Epithelial cell of proximal tubule (primary cell): ENCODE measurements at regions not wholly inside any gene's neighbourhood (a gene's known extent, or its start where the extent isn't known, plus 50 kb on each side); places are given as distances from the start of the nearest gene placed in this dataset.
"Not testable (repeated sequence)": the region's sequence is repeated elsewhere in the genome, so short reads cannot be mapped to it uniquely, and the experiment has no call there.

Source experiments
- DNase-seq: peaks from one replicate; pipeline ENCODE4 v3.0.0-alpha.2; 2011; ENCODE audit warnings: low read depth
- H3K4me3 ChIP-seq: 2 replicates; pipeline ENCODE4 v1.5.1; 2011; ENCODE audit warnings: low read depth, mild to moderate bottlenecking, low read length
- CTCF ChIP-seq: conservative IDR thresholded peaks from 2 replicates; pipeline ENCODE4 v1.5.1; 2012; ENCODE audit warnings: low read depth, mild to moderate bottlenecking, low read length

DNA sequence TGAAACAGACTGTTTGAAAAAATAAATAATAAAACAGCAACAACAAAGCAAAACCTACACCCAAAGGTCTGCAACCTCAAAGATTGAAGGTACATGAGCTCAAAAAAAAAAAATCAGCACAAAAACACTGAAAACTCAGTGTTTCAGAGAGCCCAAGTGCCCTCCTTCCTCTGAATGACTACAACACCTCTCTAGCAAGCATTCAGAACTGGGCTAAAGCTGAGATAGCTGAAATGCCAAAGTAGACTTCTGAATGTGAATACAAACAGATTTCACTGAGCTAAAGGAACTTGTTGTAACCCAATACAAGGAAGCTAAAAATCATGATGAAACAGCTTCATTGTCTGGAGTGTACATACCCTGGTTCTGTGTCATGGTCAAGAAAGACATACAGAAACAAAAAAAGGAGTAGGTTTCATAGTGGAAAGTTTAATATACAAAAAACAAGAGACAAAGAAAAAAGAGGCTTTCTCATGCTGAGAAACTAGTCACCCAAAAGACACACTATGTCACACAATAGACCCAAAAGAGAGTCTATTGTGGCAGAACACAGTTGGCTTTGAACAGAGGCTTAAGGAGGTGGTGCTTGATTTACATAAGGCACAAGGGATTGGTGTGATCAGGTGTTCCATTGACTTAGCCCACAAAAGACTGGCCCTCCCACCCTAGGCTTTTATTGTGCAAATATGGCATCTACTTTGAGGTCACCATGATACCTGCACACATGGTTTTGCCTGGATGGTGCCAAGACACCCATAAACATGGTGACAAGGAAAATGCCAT lies 316.6 kb downstream of the KDM5D start:
- no peak for TF ChIP-seq CTCF
- H3K4me3 ChIP-seq = no peak overlapping the region
- DNase-seq = no peak

GRCh38 chrY:19427191-19427590 lies 317.3 kb downstream of the KDM5D start:
- not testable (repeated sequence) for DNase-seq, H3K4me3 ChIP-seq

GRCh38 chrY:19410980-19411766 lies 333.4 kb downstream of the KDM5D start:
- no peak for TF ChIP-seq CTCF
- H3K4me3 ChIP-seq = no peak overlapping the region
- no peak for DNase-seq

GRCh38 chrY:19406246-19406645 lies 338.3 kb downstream of the KDM5D start:
- TF ChIP-seq CTCF = no peak
- H3K4me3 ChIP-seq = no peak overlapping the region
- DNase-seq = no peak

- no peak overlapping the region for H3K4me3 ChIP-seq
- DNase-seq = no peak
- TF ChIP-seq CTCF = no peak
Measured at GRCh38 chrY:19405598-19405997, 338.9 kb downstream of the KDM5D start.

GRCh38 chrY:19392876-19393275 lies 351.6 kb downstream of the KDM5D start:
- no peak for TF ChIP-seq CTCF
- H3K4me3 ChIP-seq = no peak overlapping the region
- DNase-seq = no peak

DNA sequence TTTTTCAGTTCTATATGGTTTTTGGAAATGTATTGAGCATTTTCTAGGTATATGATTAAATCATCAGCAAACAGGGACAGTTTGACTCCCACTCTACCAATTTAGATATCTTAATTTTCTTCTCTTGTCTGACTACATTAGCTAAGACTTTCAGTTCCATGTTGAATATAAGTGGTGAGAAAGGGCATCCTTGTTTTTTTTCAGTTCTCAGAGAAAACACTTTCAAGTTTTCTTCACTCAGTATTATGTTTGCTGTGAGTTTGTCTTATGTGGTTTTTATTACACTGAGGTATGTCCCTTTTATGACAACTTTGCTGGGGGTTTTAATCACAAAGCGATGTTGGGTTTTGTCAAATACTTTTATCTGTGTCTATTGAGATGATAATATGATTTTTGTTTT lies 352.6 kb downstream of the KDM5D start:
- no peak overlapping the region for H3K4me3 ChIP-seq
- no peak for DNase-seq
- TF ChIP-seq CTCF = no peak
